GM12873 (cell line): ENCODE measurements at regions not wholly inside any gene's neighbourhood (a gene's known extent, or its start where the extent isn't known, plus 50 kb on each side); places are given as distances from the start of the nearest gene placed in this dataset.
A peak's percentile ranks its signal among the peaks of the same experiment; 100 is the strongest.

Source experiments
- TF ChIP-seq, protein P1 (sequence below): IDR thresholded peaks from 2 replicates; pipeline ENCODE4 v1.5.1; 2012; ENCODE audit warnings: low read depth, mild to moderate bottlenecking, moderate library complexity, low read length, control low read depth; ENCODE audit not compliant: insufficient read depth; ENCODE audit errors: missing control alignments

DNA sequence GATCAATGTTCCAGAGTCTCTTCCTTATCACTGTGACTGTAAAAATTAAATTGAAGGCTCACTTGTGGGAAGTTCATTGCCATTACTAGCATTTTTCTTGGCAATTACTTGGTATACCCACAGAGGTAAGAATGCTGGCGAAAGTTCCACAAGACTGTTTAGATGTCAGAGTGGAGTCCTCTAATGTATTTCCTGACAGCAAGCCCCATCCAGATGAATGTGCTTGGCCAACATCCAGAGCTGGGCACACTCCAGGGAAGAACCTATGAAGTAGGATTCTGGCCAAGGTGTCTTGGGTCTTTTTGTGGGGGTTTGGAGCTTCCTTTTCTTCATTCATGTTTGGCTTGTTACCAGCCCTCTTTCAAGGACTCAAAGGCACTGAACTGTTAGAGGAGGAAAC, 473.6 kb downstream of the DMAC1 start:
- TF ChIP-seq, protein P1, sequence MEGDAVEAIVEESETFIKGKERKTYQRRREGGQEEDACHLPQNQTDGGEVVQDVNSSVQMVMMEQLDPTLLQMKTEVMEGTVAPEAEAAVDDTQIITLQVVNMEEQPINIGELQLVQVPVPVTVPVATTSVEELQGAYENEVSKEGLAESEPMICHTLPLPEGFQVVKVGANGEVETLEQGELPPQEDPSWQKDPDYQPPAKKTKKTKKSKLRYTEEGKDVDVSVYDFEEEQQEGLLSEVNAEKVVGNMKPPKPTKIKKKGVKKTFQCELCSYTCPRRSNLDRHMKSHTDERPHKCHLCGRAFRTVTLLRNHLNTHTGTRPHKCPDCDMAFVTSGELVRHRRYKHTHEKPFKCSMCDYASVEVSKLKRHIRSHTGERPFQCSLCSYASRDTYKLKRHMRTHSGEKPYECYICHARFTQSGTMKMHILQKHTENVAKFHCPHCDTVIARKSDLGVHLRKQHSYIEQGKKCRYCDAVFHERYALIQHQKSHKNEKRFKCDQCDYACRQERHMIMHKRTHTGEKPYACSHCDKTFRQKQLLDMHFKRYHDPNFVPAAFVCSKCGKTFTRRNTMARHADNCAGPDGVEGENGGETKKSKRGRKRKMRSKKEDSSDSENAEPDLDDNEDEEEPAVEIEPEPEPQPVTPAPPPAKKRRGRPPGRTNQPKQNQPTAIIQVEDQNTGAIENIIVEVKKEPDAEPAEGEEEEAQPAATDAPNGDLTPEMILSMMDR: no peak

DNA sequence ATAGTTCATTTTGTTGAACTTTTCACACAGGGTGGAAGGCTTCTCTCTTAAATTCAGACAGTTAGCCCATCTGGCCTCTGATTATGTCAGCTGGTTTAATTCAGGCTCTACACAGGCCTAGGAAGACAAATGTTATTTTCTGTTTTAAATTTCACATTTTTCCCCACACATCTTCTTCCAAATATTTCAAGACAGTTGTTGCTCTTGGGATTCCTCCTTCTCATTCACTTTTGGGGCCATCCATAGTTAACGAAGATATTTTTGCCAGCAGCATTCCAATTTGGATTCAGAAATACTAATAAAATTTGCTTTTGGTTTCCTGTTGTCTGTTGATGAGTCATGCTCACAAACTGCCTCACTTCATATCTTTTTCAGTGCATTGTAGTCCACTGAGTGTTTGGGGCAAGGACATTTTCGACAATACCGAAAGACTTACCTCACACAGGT, 475.4 kb downstream of the DMAC1 start:
- TF ChIP-seq, protein P1: no peak

DNA sequence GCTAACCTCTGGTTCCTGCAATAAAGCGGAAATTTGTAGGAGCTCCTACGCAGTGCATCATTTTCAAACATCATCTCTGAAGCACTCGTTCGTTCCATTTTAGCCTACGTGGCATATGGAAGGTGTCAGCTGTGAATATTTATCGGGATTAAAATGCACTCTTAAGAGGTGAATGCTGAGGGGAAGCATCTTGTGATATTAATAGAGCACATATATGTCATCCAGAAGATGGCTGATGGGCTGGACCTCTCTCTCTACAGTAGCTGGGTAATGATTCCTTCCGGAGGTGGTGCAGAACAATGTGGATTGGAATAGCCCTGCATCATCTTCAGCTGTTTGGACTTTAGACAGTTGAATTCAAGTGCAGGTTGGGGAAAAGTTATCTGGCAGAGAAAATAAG, 478.7 kb downstream of the DMAC1 start:
- TF ChIP-seq, protein P1: no peak

DNA sequence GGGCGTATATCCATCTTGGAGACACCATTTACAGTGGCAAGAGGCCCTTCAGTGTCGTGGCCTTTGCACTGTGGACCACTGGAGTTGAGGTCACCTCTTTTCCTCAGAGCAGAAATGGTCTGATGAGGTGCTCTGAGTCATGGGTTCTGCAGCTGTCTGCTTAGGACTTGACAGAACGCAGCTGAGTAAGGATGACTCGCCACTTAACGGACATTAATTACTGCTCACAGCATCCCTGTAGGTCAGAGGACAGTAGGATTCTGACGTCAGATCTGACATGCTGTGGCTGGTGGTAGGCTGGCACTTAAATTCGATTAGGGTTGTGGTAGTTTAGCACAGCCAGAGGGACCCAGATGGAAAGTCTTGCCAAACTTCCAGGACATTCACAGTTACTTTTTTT, 479.4 kb downstream of the DMAC1 start:
- TF ChIP-seq, protein P1: no peak

DNA sequence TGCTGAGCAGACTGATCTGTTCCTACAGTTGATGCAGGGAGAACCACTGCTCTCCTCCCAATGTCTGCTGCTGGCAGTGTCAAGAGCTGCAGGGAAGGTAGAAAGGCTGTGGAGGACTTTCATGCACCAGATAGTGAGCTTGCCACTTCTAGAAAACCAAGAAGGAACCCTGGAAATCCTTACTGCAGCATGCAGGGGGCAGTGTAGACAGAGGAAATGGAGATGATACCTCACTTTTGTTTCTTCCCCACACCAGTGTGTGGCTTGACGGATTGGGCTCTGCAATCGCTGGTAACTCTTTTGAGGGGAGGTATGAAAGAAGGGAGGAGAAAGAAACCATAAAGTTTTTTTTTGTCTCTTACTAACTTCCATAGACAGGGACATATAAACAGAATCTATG, 480.7 kb downstream of the DMAC1 start:
- TF ChIP-seq, protein P1: peak; percentile 17

DNA sequence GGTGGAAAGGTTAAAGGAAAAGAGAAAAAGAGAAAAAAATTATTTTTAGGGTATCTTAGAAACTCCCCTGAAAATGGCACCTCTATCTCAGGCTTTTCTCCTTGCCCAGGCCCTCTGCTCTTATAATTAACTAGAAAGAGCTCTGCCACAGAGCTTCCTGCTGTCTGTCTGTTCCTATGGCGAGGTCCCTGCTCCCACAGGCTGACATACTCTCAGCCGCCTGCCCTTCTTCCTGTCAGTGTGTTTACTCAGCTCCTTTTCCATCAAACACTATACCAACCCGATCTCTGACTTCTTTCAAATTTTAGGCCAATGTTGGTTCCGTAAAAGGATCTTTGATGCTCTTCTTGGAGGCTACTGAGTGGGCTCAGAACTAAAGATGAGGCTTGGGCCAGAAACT, 482.6 kb downstream of the DMAC1 start:
- TF ChIP-seq, protein P1: no peak

DNA sequence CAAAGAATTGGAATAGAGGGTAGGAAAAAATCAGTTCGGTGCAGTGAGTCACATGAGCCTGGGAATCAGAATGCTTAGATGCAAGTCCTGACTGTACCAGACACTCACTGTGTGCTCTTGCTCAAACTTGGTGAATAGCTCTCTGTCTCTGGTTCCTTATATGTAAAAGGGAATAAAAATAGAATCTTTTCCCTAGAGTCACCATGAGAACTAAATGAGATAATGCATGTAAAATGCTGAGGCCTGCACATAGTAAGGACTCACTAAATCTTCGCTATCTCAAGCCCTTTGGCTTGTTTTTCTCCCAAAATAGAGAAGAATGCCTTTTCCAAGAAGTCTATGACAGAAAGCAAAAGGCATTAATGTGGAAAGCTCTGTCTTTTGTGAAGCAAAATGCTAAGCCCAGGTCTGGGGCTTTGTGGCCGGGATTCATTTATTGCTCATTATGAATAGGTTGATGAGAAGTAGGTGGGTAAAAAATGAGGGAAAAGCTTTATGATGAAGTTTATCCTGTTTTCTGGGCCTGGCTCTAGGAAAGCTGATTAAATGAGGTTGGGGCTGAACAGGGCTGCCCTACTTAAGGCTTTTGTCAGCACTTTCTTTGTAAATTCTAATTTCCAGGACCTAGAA, 483.3 kb downstream of the DMAC1 start:
- TF ChIP-seq, protein P1: no peak

DNA sequence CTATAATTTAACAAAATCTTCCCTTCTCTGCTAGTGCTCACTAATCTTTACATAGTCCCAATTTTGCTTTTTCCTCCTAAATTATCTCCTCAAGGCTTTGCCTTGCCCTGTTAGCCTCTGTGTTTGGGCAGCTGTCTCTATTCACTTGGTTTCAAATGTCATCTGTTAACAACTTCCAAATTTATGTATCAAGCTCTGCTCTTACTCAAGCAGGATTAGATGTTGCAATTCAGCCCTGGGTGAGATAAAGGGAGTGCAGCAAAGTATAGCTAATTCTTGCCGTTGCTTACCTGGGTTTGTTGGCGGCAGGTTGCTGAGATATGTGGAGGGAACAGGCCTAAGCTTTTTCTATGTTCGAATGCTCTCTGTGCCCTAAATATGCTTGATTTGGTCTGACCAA, 483.8 kb downstream of the DMAC1 start:
- TF ChIP-seq, protein P1: no peak
